GM21786 (cell line): ENCODE measurements at regions not wholly inside any gene's neighbourhood (a gene's known extent, or its start where the extent isn't known, plus 50 kb on each side); places are given as distances from the start of the nearest gene placed in this dataset.
"Not testable (repeated sequence)": the region's sequence is repeated elsewhere in the genome, so short reads cannot be mapped to it uniquely, and the experiment has no call there.

Experiments
- ATAC-seq: cut with Tn5 transposase; IDR thresholded peaks from one replicate; pipeline ENCODE4 v1.9.1; 2021; ENCODE audit not compliant: unreplicated experiment

- no peak for ATAC-seq
These were observed 95.1 kb downstream of the RPAP3 start for GRCh38 chr12:47610686-47611252.

- no peak for ATAC-seq
These were observed 96.0 kb downstream of the RPAP3 start for GRCh38 chr12:47609806-47610205.

GRCh38 chr12:47608671-47609070 lies 97.2 kb downstream of the RPAP3 start:
- ATAC-seq, result not testable (repeated sequence)

- ATAC-seq, result no peak
These were observed 101.5 kb downstream of the RPAP3 start for GRCh38 chr12:47604221-47604873.

- no peak for ATAC-seq
These were observed 102.8 kb downstream of the RPAP3 start for GRCh38 chr12:47602949-47603558.

DNA sequence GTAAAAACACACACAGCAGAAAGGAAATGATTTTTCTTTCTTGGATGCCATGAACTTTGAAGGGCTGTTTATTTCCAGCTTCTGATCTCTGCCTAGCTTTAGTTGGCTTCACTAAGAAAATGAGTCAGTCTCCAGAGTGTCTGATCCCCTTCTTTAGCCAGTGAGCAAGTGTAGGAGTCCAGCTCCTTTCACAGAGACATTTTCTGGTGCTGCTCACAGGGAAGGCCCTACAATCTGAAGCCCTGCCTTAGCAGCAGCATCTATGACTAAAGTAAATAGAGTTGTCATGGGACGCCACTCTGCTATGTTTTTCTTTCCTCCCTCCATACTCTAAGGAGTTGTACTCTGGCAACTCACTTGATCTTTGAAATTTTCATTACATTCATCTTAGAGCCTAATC lies 103.5 kb downstream of the RPAP3 start:
- no peak for ATAC-seq

- ATAC-seq, result no peak
These were observed 104.8 kb downstream of the RPAP3 start for GRCh38 chr12:47601071-47601470.

DNA sequence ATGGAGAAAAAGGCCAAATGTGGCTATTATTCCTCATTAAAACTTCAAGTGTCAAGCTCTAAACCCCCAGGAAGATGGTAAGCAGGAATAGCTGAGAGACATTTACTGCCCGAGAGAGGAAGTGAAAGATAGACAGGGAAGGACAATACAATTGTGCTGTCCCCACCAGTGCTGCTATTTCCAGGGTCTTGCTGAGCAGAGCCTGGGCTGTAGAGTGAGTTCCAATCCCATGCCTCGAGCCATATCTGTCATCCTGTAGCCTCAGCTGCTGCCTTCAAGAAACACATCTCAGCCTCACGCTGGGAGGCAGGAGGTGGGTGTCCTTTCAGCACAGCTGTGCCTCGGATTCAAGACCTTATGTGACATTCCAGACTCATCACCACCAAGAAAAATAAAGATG lies 114.0 kb downstream of the RPAP3 start:
- no peak for ATAC-seq

GRCh38 chr12:47591361-47591791 lies 114.5 kb downstream of the RPAP3 start:
- ATAC-seq, result no peak

DNA sequence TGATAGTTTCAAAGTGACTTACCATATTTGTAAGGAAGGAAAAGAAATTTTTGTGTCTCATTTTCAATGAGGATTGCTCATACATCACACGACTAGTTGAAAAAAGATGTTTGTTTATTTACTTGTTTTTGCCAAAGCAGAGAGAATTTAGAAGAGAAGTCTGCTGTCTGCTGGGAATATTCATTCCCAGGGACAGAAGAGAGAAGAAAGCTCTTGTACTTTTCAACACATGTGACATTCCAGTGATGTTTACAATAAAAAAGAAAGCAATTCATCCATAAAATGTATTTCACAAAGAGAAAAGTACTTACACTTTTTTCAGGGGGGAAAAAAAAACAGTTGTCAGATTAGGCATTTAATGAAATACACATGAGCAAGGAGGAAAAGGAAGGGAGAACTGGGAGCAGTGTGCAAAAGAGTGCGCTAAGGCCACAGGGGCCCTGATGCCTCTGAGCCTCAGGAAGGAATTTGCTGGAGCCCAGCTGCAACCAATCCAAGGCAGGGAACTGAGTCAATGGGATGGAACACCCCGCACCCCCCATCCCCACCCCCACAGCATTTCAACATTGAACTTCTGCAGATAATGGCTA lies 115.0 kb downstream of the RPAP3 start:
- no peak for ATAC-seq

DNA sequence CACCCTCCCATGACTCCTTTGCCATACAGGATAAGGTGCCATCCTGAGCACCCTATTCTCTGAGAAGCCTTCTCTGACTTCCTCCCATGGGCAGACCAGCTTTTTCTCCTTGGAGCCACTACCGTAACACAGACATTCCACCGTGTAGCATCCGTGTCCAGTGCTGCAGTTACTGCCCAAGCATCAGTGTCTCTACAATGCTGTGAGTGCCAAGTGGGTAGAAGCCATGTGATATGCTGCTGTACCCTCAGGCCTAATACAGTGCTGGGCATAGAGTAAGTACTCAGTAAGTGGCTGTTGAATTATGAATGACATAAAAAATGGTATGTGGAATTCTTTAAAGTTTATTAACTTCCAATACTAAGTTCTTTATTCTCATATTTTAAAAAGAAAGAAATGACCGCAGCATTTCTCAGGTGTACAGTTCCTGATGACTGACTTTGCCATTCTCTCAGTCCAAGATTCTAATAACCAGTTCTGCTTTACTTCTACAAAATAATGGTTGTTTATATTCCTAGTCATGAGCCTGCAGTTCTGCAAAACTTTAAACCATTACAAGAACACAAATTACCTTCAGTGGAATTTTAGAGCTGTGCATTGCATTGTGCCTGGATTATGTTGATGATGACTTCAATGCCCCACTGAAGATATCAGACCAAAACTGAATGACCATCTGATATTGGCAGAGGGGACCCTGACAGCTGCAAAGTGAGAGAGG lies 118.7 kb downstream of the RPAP3 start:
- no peak for ATAC-seq

GRCh38 chr12:47585507-47585906 lies 120.3 kb downstream of the RPAP3 start:
- ATAC-seq, result no peak

- ATAC-seq, result no peak
These were observed 127.0 kb downstream of the RPAP3 start for GRCh38 chr12:47578836-47579235.

DNA sequence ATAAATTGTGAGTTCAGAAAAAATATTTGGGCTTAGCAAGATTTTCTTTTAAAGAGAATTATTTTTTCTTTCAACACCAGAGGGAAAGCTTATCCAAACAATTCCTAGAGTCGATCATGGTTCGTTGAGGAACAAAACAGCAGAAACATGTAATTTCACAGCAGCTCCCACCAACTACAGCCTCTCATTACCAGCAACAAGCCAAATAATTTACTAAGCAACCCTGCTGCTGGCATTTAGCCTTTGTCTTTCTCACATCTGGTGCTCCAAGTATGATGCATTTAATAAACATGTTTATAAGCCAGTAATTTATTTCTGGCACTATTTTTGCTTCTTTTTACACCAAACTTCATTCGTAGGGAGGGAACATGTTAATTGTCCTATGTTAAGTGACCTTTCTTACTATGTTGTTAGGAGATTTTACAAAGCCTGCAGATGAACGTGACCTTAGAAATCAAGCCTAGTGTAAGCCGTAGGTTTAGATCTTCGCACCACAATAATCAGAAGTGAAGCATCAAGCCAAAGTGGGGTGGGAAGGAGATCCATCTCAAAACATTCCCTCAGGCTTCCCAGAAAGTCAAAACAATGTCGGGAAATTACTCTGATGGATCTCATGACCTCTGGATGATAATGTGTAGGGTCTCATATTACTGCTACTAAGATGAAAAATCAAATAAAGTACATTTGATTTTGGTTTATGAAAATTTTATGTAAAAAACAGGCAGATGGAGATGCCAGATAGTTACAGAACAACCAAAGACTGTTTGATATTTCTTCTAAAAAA lies 128.4 kb downstream of the RPAP3 start:
- no peak for ATAC-seq

GRCh38 chr12:47576289-47576945 lies 129.4 kb downstream of the RPAP3 start:
- ATAC-seq, result no peak

DNA sequence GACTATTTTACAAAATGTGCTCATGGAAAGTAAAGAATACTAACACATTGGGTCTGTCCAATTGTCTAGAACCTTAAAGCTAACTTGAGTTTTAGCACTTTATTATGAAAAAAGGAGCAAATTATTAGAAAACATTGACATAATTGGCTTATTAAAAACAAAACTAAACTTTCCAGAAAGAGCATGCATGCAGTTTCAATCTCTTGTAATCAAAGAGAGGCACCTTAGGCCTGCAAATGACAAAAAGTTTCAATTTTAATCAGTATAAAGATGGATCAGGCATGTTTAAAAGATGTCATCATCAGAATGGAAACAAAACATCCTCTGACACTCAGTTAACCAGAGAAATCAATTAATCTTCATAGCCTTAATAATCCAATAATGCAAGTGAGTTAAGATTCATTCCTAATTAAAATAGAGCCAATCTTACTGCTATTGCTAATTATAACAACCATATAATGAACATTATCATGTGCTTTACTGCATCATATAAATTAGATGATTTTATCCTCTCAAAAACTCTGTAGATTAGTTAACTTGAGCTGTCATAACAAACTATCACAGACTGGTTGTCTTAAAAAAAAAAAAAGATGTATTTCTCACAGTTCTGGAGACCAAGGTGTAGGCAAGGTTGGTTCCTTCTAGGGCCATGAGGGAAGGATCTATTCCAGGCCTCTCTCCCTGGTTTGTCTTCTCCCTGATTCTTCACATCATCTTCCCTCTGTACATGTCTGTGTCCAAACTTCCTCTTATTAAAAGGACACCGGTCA lies 131.4 kb downstream of the RPAP3 start:
- ATAC-seq, result no peak

DNA sequence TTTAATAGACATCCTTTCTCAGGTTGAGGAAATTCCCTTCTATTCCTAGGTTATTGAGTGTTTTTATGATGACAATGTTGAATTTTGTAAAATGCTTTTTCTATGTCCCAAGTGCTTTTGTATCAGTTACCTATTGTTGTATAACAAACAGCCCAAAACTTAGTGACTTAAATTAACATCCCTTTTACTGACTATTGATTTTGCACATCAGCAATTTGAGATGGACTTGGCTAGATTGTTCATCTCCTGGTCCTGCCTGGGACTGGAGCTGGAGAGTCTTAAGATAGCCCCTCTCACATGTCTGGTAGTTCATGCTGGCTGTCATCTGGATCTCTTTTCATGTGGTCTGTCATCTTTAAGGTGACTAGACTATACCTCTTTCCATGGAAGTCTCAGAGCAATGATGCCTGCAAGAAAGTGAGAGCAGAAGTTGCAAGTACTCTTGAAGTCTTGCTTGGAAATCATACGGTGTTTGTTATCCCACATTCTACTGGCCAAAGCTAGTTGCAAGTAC lies 132.6 kb downstream of the RPAP3 start:
- ATAC-seq, result no peak

- no peak for ATAC-seq
These were observed 135.7 kb downstream of the RPAP3 start for GRCh38 chr12:47570151-47570550.

GRCh38 chr12:47562201-47562600 lies 143.6 kb downstream of the RPAP3 start:
- no peak for ATAC-seq
